ENCODE measurements at regions not wholly inside any gene's neighbourhood (a gene's known extent, or its start where the extent isn't known, plus 50 kb on each side); places are given as distances from the start of the nearest gene placed in this dataset.

DNA sequence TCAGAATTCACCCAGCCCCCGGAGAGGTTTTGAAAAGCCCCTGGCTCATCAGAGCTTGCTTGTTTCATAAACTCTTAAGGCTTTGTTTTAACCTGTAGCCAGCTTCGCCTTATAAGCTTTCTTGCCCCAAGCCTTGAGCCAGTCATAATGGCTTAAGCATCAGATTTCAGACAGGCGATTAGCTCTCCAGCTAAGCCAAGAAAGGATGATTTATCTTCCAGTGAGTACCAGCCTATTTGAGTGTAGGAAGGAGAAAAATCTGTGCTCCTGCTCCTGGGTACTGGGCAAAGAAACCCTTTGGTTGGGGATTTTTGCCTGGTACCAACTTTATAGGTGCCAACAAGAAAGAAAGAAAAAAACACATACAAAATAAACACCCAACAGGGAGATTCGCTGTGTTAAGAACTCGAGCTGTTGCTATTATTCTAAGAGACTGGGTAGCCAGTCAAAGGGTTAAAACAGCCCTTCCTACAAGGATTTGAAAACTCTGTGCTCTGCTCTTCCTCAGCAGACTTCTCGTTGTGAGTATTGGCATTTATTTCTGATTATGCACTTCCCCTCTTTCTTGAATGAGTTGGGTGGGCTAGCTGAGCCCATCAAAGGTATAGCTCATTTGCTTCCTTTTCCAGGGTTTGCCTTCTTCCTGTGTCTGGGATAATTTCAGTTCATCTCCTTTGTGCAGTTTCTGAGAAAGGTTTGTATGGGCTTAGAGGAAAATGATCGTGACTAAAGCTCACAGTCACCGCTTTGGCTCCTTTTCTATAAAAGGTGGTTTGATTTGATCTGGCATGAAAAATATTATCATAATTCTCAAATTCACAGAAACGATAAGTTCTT, 157.2 kb upstream of the DMRT1 start:
- no peak for DNase-seq
- no peaks in the 10 kb centered on the region for H3K36me3 ChIP-seq
- H3K4me3 ChIP-seq = no peak overlapping the region
- no peaks in the 10 kb centered on the region for H3K9me3 ChIP-seq
- H3K27ac ChIP-seq = peak overlapping the region; percentile 34
- H3K9ac ChIP-seq (ENCODE audit: low read depth in 2 of 2, low read length in 2 of 2) = no peak overlapping the region
- H3K27me3 ChIP-seq = no peaks in the 10 kb centered on the region
- H3K4me1 ChIP-seq = no peaks in the 10 kb centered on the region
- intact Hi-C loops (cut with DNase I) = no loop called here
- TF ChIP-seq CTCF (IDR thresholded peaks at IDR 0.05) = no peak

GRCh38 chr9:684941-685340, 156.6 kb upstream of the DMRT1 start:
- intact Hi-C loops (cut with DNase I) = no loop called here
- TF ChIP-seq CTCF (IDR thresholded peaks at IDR 0.05) = no peak
- Histone ChIP-seq H3K9me3 (no peaks in the 10 kb centered on the region), H3K27ac (peak overlapping the region; percentile 34), H3K9ac (ENCODE audit: low read depth in 2 of 2, low read length in 2 of 2) (no peak overlapping the region), H3K36me3 (no peaks in the 10 kb centered on the region), H3K4me1 (no peaks in the 10 kb centered on the region), H3K4me3 (no peak overlapping the region), H3K27me3 (no peaks in the 10 kb centered on the region)
- DNase-seq = no peak

- intact Hi-C loops (cut with DNase I) = no loop called here
- Histone ChIP-seq H3K4me3 (no peak overlapping the region), H3K27ac (no peak overlapping the region)
These were observed 155.1 kb upstream of the DMRT1 start for GRCh38 chr9:686321-686813.

DNA sequence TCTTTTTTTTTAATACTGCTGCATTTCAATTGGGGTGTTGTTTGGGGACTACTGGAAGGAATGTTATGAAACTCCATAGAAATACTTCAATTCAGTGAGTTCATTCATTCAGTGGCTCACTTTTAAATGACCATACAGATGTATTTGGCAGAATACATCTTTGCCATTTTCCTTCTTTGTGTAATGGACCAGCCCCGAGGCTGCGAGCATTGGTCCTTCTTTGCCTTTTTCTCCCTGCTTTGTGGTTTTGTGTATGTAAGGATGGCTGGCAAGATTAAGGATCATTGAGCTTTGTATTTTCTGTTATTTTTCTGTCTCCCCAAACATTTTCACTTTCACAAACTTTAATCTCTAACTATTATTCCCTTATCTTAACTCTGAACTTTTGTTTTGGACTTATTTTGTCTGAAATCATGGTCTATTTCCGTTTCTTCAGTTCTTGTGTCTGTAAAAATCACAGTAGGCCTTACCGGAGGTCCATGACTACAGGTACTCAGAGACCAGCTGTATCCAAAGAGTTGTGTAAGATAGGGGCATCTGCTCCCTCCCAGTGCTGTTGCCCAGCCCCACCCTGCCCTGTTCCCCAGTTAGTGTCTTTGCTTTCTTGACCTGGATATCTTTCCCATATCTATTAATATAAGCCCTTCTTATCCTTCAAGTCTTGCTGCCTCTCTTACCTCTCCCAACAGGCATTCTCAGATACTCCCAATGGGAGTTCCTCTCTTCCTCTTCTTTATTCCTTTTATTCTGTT, 154.3 kb upstream of the DMRT1 start:
- Histone ChIP-seq H3K4me3 (no peak overlapping the region), H3K9me3 (no peaks in the 10 kb centered on the region), H3K9ac (ENCODE audit: low read depth in 2 of 2, low read length in 2 of 2) (no peak overlapping the region), H3K36me3 (no peaks in the 10 kb centered on the region), H3K27me3 (no peaks in the 10 kb centered on the region), H3K27ac (no peak overlapping the region), H3K4me1 (no peaks in the 10 kb centered on the region)
- intact Hi-C loops (cut with DNase I) = no loop called here
- no peak for TF ChIP-seq CTCF (IDR thresholded peaks at IDR 0.05)
- no peak for DNase-seq

More at GRCh38 chr9:686321-686813, 155.1 kb upstream of the DMRT1 start:
- DNase-seq = no peak
- TF ChIP-seq CTCF (IDR thresholded peaks at IDR 0.05) = no peak
- H3K9me3 ChIP-seq = no peaks in the 10 kb centered on the region
- no peaks in the 10 kb centered on the region for H3K4me1 ChIP-seq
- H3K36me3 ChIP-seq = no peaks in the 10 kb centered on the region
- no peaks in the 10 kb centered on the region for H3K27me3 ChIP-seq
- H3K9ac ChIP-seq (ENCODE audit: low read depth in 2 of 2, low read length in 2 of 2) = no peak overlapping the region

DNA sequence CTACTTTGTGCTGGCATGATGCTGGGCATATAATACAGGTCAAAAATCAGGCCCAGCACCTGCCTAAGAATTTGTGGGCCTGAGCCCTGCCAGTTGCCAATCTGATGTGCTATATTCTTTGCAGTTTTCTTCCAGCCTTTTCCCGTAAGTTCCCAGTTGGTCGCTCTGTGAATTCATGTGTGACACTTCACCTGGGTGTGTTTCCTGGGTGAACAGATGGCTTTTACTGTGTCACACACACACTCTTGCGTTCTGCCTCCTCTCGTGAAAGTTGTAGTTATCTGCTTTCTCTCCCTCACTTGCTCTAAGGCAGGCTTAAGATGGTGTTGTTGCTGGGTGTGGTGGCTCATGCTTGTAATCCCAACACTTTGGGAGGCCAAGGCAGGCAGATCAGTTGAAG, 153.5 kb upstream of the DMRT1 start:
- H3K4me1 ChIP-seq = no peaks in the 10 kb centered on the region
- no peaks in the 10 kb centered on the region for H3K9me3 ChIP-seq
- no peak for TF ChIP-seq CTCF (IDR thresholded peaks at IDR 0.05)
- no peak overlapping the region for H3K27ac ChIP-seq
- H3K36me3 ChIP-seq = no peaks in the 10 kb centered on the region
- no peak overlapping the region for H3K4me3 ChIP-seq
- DNase-seq = no peak
- intact Hi-C loops (cut with DNase I) = no loop called here
- H3K9ac ChIP-seq (ENCODE audit: low read depth in 2 of 2, low read length in 2 of 2) = no peak overlapping the region
- H3K27me3 ChIP-seq = no peaks in the 10 kb centered on the region

Measured in colonic mucosa (tissue), 4 donors.